DMS 273 treated with DMSO at 0.1 percent for 48 hours (cell line): ENCODE measurements at regions not wholly inside any gene's neighbourhood (a gene's known extent, or its start where the extent isn't known, plus 50 kb on each side); places are given as distances from the start of the nearest gene placed in this dataset.

ENCODE experiments used
- DNase-seq: peaks from one replicate; lab custom pipeline; 2025; lab: John Stamatoyannopoulos, UW

DNA sequence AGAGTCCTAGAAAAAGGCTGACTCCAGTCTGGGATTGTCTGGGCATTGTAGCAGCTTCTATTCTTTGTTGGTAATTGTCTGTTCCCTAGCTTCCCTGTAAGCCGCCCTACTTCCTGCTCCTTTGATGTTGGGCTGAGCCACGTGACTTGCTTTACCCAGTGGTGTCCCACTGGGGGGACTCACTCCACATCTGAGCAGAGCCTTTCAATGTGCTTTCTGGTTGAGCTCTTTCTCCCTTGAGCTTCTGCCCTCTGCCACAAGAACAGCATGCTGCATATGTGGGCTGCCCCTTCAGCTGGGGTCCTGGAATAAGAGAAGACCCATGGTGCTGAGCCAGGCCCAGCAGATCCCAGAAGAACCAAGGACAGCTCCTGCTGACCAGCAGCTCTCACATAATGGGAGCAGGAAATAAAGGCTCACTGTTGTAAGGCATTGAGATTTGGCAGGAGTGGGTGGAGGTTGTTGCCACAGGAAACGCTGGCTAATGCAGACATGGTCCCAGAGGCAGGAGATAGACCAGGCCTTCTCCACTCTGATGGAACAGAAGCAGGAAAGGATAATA, 276.3 kb upstream of the GJB5 start:
- no peak for DNase-seq

DNA sequence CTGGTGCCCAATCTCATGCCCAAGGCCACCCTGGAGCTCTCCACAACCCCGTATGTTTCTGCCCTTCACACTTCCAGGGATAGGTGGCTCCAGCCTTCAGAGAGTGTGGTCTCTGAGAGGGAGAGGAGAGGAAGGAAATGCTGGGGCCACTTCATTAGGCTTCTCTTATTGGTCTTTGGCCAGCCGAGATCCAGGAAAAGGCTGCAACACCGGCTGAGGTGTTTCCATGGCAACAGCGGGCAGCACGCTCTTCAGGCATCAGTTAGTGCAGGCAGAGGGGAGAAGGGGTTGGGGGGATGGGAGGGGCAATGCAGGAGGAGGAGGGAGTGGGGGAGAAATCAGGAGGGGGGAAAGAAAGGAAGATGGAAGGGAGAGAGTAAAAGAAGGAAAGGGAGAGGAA, 275.1 kb upstream of the GJB5 start:
- DNase-seq = no peak

GRCh38 chr1:34488080-34488708, 266.7 kb upstream of the GJB5 start:
- no peak for DNase-seq

- no peak for DNase-seq
These were observed 254.4 kb upstream of the GJB5 start for GRCh38 chr1:34500451-34500850.

DNA sequence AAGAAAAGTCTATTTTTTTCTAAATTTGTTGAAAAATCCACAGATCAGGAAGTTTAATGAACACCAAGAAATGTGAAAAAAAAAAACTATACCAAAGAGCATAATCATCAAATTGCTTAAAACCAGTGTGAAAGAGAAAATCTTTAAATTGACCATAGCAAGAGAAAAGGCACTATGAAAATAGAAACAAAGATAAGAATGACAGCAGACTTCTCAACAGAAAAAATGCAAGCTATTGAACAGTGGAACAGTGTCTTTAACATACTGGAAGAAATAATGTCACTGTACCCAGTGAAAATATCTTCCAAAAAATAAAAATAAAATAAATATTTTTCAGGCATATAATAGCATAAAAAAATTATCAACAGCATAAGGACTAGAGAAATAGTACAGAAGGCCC, 243.0 kb upstream of the GJB5 start:
- no peak for DNase-seq

GRCh38 chr1:34518146-34518699, 236.6 kb upstream of the GJB5 start:
- DNase-seq = peak; percentile 56

- no peak for DNase-seq
These were observed 234.7 kb upstream of the GJB5 start for GRCh38 chr1:34520111-34520510.

- DNase-seq = no peak
These were observed 230.1 kb upstream of the GJB5 start for GRCh38 chr1:34524783-34525182.

GRCh38 chr1:34529935-34530859, 224.7 kb upstream of the GJB5 start:
- DNase-seq = no peak

DNA sequence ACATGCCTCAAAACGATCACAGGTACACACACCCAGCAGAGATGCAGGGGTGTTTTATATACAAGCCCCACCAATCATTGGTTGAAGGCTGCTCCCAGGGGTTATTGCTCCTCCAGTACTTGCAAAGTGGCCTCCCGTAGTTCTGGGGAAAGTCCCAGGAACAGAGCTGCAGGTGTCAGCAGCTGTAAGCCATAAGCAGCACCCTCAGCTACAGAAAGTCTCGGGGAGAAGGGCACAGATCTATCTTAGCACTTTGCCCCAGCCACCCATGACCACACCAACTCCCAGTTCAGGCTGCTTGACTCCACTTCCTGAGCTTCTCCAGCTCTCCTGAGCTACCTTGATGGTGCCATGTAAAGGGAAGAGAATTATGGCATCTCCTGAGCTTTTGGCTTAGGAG, 222.7 kb upstream of the GJB5 start:
- DNase-seq = no peak

- no peak for DNase-seq
These were observed 216.4 kb upstream of the GJB5 start for GRCh38 chr1:34538481-34538880.

DNA sequence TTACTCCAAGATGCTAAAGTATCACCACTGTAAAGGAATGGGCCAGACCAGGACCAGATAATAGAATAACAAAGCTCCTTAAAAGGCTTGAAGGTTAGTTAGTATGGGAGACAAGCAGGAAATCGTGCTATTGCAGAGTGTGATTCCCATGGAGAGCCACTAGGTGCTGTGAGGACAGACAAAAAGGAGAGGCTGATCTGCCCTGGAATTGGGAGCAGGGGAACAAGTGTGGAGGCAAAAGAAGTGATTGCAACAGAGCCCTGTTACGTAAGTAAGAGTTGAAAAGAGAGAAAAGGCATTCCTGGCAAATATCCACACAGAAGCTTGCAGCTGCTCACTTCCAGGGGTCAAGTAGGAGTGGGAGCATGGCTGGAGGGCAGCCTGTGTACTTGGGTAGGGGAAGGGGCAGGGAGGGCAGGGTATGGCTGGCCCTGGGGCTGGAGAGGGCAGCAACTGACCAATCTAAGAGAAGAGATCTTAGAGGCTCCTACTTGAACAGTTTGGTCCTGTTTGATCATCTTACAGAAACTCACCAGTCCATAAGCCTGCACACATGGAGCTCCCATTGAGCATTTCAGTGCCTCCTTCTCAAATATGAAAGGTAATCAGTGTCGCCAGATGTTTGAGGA, 207.7 kb upstream of the GJB5 start:
- DNase-seq = no peak

DNA sequence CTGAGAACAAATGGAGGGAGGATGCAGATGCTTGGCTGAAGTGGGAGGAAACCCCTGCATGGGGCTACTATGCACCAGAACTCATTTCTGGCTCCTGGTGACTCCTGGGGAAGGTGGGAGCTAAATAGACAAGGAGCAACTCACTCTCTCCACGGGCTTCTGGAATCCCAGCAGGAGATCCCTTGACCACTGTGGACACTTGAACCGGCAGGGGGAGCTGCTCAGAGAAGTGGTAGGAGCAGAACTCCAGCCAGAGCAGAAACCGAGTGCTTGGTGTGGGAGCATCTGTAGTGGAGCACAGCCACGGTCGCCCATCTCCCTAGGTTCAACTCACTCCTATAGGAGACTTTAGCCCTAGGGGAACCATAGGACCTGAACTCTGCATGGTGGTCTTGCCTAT, 205.6 kb upstream of the GJB5 start:
- no peak for DNase-seq

GRCh38 chr1:34578306-34578705, 176.5 kb upstream of the GJB5 start:
- DNase-seq = no peak

- DNase-seq = no peak
These were observed 172.5 kb upstream of the GJB5 start for GRCh38 chr1:34582356-34582755.

DNA sequence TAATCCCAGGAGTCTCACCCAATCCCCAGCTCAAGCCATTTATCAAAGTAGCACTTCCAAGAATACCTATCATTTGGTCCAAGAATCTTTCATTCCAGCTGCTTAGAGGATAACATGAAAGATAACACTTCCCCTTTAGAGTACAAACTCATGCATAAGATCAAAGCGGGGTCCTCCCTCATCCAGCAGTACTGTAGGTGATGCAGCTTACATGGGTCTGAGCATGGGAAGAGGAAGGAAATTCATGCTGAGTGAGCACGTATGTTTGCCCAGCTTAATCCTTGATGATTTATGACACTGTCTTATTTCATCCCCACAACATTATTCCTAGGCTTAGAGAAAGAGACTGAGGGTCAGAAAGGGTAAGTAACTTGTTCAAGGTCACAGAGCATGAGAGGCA, 167.1 kb upstream of the GJB5 start:
- no peak for DNase-seq

DNA sequence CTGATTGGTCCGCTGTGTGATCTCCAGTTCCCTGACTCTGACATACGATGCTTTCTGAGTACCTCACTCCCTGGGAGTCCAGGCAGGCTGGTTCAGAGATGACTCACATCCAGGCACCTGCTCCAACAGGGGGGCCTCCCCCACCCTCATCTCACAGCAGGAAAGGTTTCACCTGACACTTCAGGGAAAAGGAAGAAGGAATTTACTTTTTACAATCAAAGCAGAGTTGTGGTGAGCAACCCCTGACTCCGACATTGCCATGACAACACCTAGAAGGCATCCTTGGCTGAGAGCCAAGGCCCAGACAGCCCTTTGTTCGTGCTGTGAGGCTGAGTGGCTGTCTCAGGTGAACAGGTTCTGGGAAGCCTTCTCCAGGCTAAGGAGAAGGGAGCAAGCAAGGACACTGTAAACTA, 164.6 kb upstream of the GJB5 start:
- DNase-seq = no peak

- DNase-seq = no peak
These were observed 162.9 kb upstream of the GJB5 start for GRCh38 chr1:34591751-34592629.

DNA sequence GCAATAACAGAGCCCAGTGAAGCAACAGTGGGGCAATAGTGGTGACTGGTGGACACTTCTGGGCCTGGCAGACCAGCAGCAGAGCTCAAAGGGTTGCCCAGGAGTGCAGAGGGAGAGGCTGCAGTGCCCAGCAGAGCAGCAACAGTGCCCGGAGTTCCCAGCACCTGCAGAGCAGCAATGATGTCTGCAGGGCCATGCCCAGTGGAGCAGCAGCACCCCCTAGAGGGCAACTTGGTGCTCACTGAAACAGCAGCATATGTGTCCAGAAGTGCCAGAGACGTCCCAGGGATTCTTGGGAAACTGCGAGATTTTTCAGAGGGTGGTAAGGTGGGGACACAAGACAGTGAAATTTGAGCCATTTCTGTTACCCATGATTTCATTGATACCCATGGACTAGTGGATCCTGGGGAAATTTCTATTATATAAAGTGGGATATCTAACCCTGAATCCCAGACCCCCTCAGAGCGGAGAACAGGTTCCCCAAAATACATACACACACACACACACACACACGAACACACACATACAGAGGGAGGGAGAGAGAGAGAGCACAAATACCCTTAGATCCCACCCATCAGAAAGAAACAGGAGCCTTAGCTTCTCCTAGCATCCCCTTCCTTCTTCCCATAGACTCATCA, 156.9 kb upstream of the GJB5 start:
- no peak for DNase-seq

GRCh38 chr1:34602907-34603306, 151.9 kb upstream of the GJB5 start:
- no peak for DNase-seq

- no peak for DNase-seq
These were observed 151.3 kb upstream of the GJB5 start for GRCh38 chr1:34603594-34603993.
